GM18517 (cell line): ENCODE measurements at regions not wholly inside any gene's neighbourhood (a gene's known extent, or its start where the extent isn't known, plus 50 kb on each side); places are given as distances from the start of the nearest gene placed in this dataset.

Experiments
- ATAC-seq: cut with Tn5 transposase; IDR thresholded peaks from one replicate; pipeline ENCODE4 v1.9.1; 2021; ENCODE audit warnings: mild to moderate bottlenecking, moderate library complexity; ENCODE audit not compliant: unreplicated experiment

- ATAC-seq: no peak
Measured at GRCh38 chr13:73691891-73692290, 442.3 kb downstream of the KLF12 start.

GRCh38 chr13:73687929-73688328 lies 446.3 kb downstream of the KLF12 start:
- ATAC-seq: no peak

GRCh38 chr13:73687087-73687486 lies 447.1 kb downstream of the KLF12 start:
- no peak for ATAC-seq

GRCh38 chr13:73684750-73685149 lies 449.5 kb downstream of the KLF12 start:
- no peak for ATAC-seq

- no peak for ATAC-seq
Measured at GRCh38 chr13:73684286-73684685, 449.9 kb downstream of the KLF12 start.

GRCh38 chr13:73683746-73684145 lies 450.5 kb downstream of the KLF12 start:
- no peak for ATAC-seq

GRCh38 chr13:73681779-73682178 lies 452.4 kb downstream of the KLF12 start:
- ATAC-seq: no peak

- ATAC-seq: no peak
Measured at GRCh38 chr13:73681015-73681414, 453.2 kb downstream of the KLF12 start.

- no peak for ATAC-seq
Measured at GRCh38 chr13:73677048-73677601, 457.1 kb downstream of the KLF12 start.

GRCh38 chr13:73676550-73677047 lies 457.6 kb downstream of the KLF12 start:
- no peak for ATAC-seq

- no peak for ATAC-seq
Measured at GRCh38 chr13:73675821-73676220, 458.4 kb downstream of the KLF12 start.

GRCh38 chr13:73674570-73674969 lies 459.6 kb downstream of the KLF12 start:
- ATAC-seq: no peak

- no peak for ATAC-seq
Measured at GRCh38 chr13:73673931-73674330, 460.3 kb downstream of the KLF12 start.

GRCh38 chr13:73672492-73672891 lies 461.7 kb downstream of the KLF12 start:
- no peak for ATAC-seq

- ATAC-seq: no peak
Measured at GRCh38 chr13:73671732-73672131, 462.5 kb downstream of the KLF12 start.

- no peak for ATAC-seq
Measured at GRCh38 chr13:73671011-73671410, 463.2 kb downstream of the KLF12 start.

- ATAC-seq: no peak
Measured at GRCh38 chr13:73667756-73668155, 466.4 kb downstream of the KLF12 start.

- ATAC-seq: no peak
Measured at GRCh38 chr13:73665261-73665660, 468.9 kb downstream of the KLF12 start.

- ATAC-seq: no peak
Measured at GRCh38 chr13:73664851-73665250, 469.4 kb downstream of the KLF12 start.

GRCh38 chr13:73662833-73663232 lies 471.4 kb downstream of the KLF12 start:
- ATAC-seq: no peak

GRCh38 chr13:73661687-73662425 lies 472.3 kb downstream of the KLF12 start:
- ATAC-seq: no peak

- ATAC-seq: no peak
Measured at GRCh38 chr13:73661066-73661465, 473.1 kb downstream of the KLF12 start.

GRCh38 chr13:73658639-73659038 lies 475.6 kb downstream of the KLF12 start:
- no peak for ATAC-seq
